ENCODE measurements at regions not wholly inside any gene's neighbourhood (a gene's known extent, or its start where the extent isn't known, plus 50 kb on each side); places are given as distances from the start of the nearest gene placed in this dataset.
"Not testable (repeated sequence)": the region's sequence is repeated elsewhere in the genome, so short reads cannot be mapped to it uniquely, and the experiment has no call there.

DNA sequence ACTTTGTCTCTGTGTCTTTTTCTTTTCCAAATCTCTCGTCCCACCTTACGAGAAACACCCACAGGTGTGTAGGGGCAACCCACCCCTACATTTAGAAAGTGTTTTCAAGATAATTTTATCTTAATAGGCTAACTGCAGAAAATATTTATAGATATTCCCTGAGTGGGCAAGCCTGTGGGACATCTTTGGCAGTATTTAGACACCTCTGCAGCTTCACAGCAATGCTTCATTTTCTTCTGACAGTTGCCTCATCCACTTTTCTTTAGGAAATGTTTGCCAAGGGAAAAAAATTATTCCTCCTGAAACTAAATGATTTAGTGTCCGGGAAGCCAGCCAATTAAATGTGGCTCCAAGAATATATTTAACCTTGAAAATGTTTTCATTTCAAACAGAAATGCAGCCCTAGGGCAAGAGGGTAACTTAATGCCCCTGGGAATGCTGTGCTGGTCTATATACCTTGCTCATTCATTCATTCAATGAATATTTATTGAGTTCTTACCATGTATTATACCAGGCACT lies 290.4 kb downstream of the ABCC12 start:
- in situ Hi-C loops (cut with HindIII; ENCODE audit: extremely low pct_ligation_motif_present, low pct_unique_long_range_greater_than_20kb) (no loop called here), intact Hi-C loops (cut with micrococcal nuclease; ENCODE audit: unreplicated experiment) (no loop called here)
- H2AFZ ChIP-seq (ENCODE audit: low read length), result no peak overlapping the region
- ChIA-PET CTCF (ENCODE audit: low intra/inter-chr PET ratio, low total read pairs) (no interaction called here), POLR2A (no interaction called here)
- DNase-seq (ENCODE audit: low spot score), result no peak
- H3K4me2 ChIP-seq (ENCODE audit: low read depth, low read length), result no peak overlapping the region
- no peak for ATAC-seq
- H3K9ac ChIP-seq (ENCODE audit: insufficient read depth, low read depth, low read length), result no peak overlapping the region
- no peak for FAIRE-seq
- WGBS (ENCODE audit: low lambda C conversion rate), result 18% methylated on average over 3 of the region's 3 CpGs
- H3K79me2 ChIP-seq (ENCODE audit: insufficient read depth, low read length), result no peaks in the 10 kb centered on the region
- H3K36me3 ChIP-seq (replicated peaks in 1 of 2; ENCODE audit: control insufficient read depth in 1 of 2, insufficient read depth in 2 of 2, low read length in 2 of 2), result no peaks in the 10 kb centered on the region
- TF ChIP-seq, protein P1, sequence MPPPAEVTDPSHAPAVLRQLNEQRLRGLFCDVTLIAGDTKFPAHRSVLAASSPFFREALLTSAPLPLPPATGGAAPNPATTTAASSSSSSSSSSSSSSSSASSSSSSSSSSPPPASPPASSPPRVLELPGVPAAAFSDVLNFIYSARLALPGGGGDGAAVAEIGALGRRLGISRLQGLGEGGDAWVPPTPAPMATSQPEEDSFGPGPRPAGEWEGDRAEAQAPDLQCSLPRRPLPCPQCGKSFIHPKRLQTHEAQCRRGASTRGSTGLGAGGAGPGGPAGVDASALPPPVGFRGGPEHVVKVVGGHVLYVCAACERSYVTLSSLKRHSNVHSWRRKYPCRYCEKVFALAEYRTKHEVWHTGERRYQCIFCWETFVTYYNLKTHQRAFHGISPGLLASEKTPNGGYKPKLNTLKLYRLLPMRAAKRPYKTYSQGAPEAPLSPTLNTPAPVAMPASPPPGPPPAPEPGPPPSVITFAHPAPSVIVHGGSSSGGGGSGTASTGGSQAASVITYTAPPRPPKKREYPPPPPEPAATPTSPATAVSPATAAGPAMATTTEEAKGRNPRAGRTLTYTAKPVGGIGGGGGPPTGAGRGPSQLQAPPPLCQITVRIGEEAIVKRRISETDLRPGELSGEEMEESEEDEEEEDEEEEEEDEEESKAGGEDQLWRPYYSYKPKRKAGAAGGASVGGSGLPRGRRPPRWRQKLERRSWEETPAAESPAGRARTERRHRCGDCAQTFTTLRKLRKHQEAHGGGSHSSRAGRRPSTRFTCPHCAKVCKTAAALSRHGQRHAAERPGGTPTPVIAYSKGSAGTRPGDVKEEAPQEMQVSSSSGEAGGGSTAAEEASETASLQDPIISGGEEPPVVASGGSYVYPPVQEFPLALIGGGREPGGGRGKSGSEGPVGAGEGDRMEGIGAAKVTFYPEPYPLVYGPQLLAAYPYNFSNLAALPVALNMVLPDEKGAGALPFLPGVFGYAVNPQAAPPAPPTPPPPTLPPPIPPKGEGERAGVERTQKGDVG (CRISPR knock-in tag; IDR thresholded peaks at IDR 0.05; ENCODE audit: borderline replicate concordance), result no peak
- no peak for TF ChIP-seq SCMH1 (CRISPR knock-in tag; IDR thresholded peaks at IDR 0.05; ENCODE audit: borderline replicate concordance)
- TF ChIP-seq, protein P2, sequence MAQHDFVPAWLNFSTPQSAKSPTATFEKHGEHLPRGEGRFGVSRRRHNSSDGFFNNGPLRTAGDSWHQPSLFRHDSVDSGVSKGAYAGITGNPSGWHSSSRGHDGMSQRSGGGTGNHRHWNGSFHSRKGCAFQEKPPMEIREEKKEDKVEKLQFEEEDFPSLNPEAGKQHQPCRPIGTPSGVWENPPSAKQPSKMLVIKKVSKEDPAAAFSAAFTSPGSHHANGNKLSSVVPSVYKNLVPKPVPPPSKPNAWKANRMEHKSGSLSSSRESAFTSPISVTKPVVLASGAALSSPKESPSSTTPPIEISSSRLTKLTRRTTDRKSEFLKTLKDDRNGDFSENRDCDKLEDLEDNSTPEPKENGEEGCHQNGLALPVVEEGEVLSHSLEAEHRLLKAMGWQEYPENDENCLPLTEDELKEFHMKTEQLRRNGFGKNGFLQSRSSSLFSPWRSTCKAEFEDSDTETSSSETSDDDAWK (CRISPR knock-in tag; IDR thresholded peaks at IDR 0.05), result no peak
- TF ChIP-seq DPF2 (CRISPR knock-in tag; IDR thresholded peaks at IDR 0.05; ENCODE audit: borderline replicate concordance, low read depth), result no peak
- TF ChIP-seq, protein P3, sequence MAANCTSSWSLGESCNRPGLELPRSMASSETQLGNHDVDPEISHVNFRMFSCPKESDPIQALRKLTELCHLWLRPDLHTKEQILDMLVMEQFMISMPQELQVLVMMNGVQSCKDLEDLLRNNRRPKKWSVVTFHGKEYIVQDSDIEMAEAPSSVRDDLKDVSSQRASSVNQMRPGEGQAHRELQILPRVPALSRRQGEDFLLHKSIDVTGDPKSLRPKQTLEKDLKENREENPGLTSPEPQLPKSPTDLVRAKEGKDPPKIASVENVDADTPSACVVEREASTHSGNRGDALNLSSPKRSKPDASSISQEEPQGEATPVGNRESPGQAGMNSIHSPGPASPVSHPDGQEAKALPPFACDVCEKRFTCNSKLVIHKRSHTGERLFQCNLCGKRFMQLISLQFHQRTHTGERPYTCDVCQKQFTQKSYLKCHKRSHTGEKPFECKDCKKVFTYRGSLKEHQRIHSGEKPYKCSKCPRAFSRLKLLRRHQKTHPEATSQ (CRISPR knock-in tag; IDR thresholded peaks at IDR 0.05; ENCODE audit: borderline replicate concordance), result no peak
- TF ChIP-seq ZNF446 (CRISPR knock-in tag; IDR thresholded peaks at IDR 0.05), result no peak
- peaks cover 4% of the 10 kb centered on the region; the same call in 1 of the 2 replicates for H3K9me3 ChIP-seq (ENCODE audit: low read length)
- no peaks in the 10 kb centered on the region for H4K20me1 ChIP-seq (ENCODE audit: insufficient read depth, low read length)
- no peak overlapping the region for H3K4me3 ChIP-seq (replicated peaks in 1 of 3; ENCODE audit: insufficient read depth in 1 of 3, low read depth in 2 of 3, low read length in 3 of 3)
- H3K4me1 ChIP-seq (ENCODE audit: insufficient read depth, low read length), result peaks cover 15% of the 10 kb centered on the region
- BruUV-seq (replicated peaks), result no TSS peak
- H3K27me3 ChIP-seq (ENCODE audit: control insufficient read depth in 1 of 2, insufficient read depth in 2 of 2, low read length in 2 of 2), result peaks cover 0 to 8% of the 10 kb centered on the region in 2 experiments; a peak in 2 of 5 replicates
- no peak overlapping the region for H3K27ac ChIP-seq (ENCODE audit: extremely low read length, insufficient read depth, low read length)

DNA sequence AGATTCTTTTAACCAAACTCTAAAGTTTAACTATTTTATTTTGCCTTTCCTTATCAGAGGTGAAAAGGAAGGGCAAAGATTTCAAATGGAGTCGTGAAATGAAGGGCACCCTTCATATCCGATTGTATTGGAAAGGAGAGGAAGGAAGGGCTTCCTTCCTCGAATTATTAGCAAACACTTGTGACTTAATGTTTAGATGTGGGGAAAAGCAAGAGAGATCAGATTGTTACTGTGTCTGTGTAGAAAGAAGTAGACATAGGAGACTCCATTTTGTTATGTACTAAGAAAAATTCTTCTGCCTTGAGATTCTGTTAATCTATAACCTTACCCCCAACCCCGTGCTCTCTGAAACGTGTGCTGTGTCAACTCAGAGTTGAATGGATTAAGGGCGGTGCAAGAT lies 291.5 kb downstream of the ABCC12 start:
- H3K79me2 ChIP-seq (ENCODE audit: insufficient read depth, low read length); in situ Hi-C loops (cut with HindIII; ENCODE audit: extremely low pct_ligation_motif_present, low pct_unique_long_range_greater_than_20kb); BruUV-seq (replicated peaks); POLR2A ChIA-PET; CTCF ChIA-PET (ENCODE audit: low intra/inter-chr PET ratio, low total read pairs); DNase-seq (ENCODE audit: low spot score); H3K27ac ChIP-seq (ENCODE audit: extremely low read length, insufficient read depth, low read length); FAIRE-seq; H2AFZ ChIP-seq (ENCODE audit: low read length); H3K27me3 ChIP-seq (ENCODE audit: control insufficient read depth in 1 of 2, insufficient read depth in 2 of 2, low read length in 2 of 2); H3K4me3 ChIP-seq (replicated peaks in 1 of 3; ENCODE audit: insufficient read depth in 1 of 3, low read depth in 2 of 3, low read length in 3 of 3); H3K9me3 ChIP-seq (ENCODE audit: low read length); ATAC-seq; intact Hi-C loops (cut with micrococcal nuclease; ENCODE audit: unreplicated experiment); H3K9ac ChIP-seq (ENCODE audit: insufficient read depth, low read depth, low read length); H4K20me1 ChIP-seq (ENCODE audit: insufficient read depth, low read length); H3K36me3 ChIP-seq (replicated peaks in 1 of 2; ENCODE audit: control insufficient read depth in 1 of 2, insufficient read depth in 2 of 2, low read length in 2 of 2); H3K4me2 ChIP-seq (ENCODE audit: low read depth, low read length): not testable (repeated sequence)
- H3K4me1 ChIP-seq (ENCODE audit: insufficient read depth, low read length), result peaks cover 15% of the 10 kb centered on the region
- 14% methylated on average over 4 of the region's 6 CpGs for WGBS (ENCODE audit: low lambda C conversion rate)
